ENCODE measurements at regions not wholly inside any gene's neighbourhood (a gene's known extent, or its start where the extent isn't known, plus 50 kb on each side); places are given as distances from the start of the nearest gene placed in this dataset.

GRCh38 chr3:176041185-176041584 lies 1156.1 kb downstream of the TBL1XR1 start:
- no peak for TF ChIP-seq CTCF (CRISPR knock-in tag; IDR thresholded peaks at IDR 0.05)
- TF ChIP-seq ZNF558 (CRISPR knock-in tag; IDR thresholded peaks at IDR 0.05; ENCODE audit: borderline replicate concordance) = no peak
- no peak for TF ChIP-seq NFE2 (CRISPR knock-in tag; IDR thresholded peaks at IDR 0.05)
- TF ChIP-seq ZNF274 (CRISPR knock-in tag; IDR thresholded peaks at IDR 0.05) = no peak
- TF ChIP-seq DNMT1 (CRISPR knock-in tag; IDR thresholded peaks at IDR 0.05) = no peak
- no peak for TF ChIP-seq MTA3 (CRISPR knock-in tag; IDR thresholded peaks at IDR 0.05)
- TF ChIP-seq EP300 (IDR thresholded peaks at IDR 0.05; ENCODE audit: low read depth in 2 of 2, low read length in 2 of 2) = no peak
- no peak for TF ChIP-seq EP300 (CRISPR knock-in tag; IDR thresholded peaks at IDR 0.05; ENCODE audit: borderline replicate concordance)
- no peak for TF ChIP-seq ZC3H4 (CRISPR knock-in tag; IDR thresholded peaks at IDR 0.05; ENCODE audit: borderline replicate concordance)
- TF ChIP-seq ZSCAN29 (CRISPR knock-in tag; conservative IDR thresholded peaks at IDR 0.05) = no peak
